Stimulated activated naive B cell treated with anti-CD40 and anti-IgM and Interleukin-4, amounts not matched to agents 10 μg/mL and 1 μg/mL and 100 μg/mL, for 72 hours (primary cell): ENCODE measurements at regions not wholly inside any gene's neighbourhood (a gene's known extent, or its start where the extent isn't known, plus 50 kb on each side); places are given as distances from the start of the nearest gene placed in this dataset.
"Not testable (repeated sequence)": the region's sequence is repeated elsewhere in the genome, so short reads cannot be mapped to it uniquely, and the experiment has no call there.

ENCODE experiments used
- ATAC-seq, 2 donors: fragments of 150-1000 bp; cut with Tn5 transposase; replicated peaks; 2 replicates each; pipeline ENCODE4 v1.10.0; 2021; ENCODE audit warnings: moderate library complexity in 1 of 2
- DNase-seq: peaks from one replicate; pipeline ENCODE4 v3.0.0; 2021
- H3K27ac Mint-ChIP-seq: one replicate; pipeline ENCODE4 v1.8.0; 2022; ENCODE audit warnings: mild to moderate bottlenecking, mixed read lengths
- H3K27me3 Mint-ChIP-seq, 2 donors: one replicate each; pipeline ENCODE4 v1.8.0; 2022; ENCODE audit warnings: mixed read lengths in 2 of 2
- H3K36me3 Mint-ChIP-seq, 2 donors: one replicate each; pipeline ENCODE4 v1.8.0; 2022; ENCODE audit warnings: mixed read lengths in 2 of 2, mild to moderate bottlenecking in 1 of 2
- H3K4me1 Mint-ChIP-seq, 2 donors: one replicate each; pipeline ENCODE4 v1.8.0; 2022; ENCODE audit warnings: mixed read lengths in 2 of 2, mild to moderate bottlenecking in 1 of 2
- H3K4me3 Mint-ChIP-seq, 2 donors: one replicate each; pipeline ENCODE4 v1.8.0; 2022; ENCODE audit warnings: mild to moderate bottlenecking in 2 of 2, mixed read lengths in 2 of 2, moderate library complexity in 1 of 2
- H3K9me3 Mint-ChIP-seq, 2 donors: one replicate each; pipeline ENCODE4 v1.8.0; 2022; ENCODE audit warnings: mixed read lengths in 2 of 2, mild to moderate bottlenecking in 1 of 2

DNA sequence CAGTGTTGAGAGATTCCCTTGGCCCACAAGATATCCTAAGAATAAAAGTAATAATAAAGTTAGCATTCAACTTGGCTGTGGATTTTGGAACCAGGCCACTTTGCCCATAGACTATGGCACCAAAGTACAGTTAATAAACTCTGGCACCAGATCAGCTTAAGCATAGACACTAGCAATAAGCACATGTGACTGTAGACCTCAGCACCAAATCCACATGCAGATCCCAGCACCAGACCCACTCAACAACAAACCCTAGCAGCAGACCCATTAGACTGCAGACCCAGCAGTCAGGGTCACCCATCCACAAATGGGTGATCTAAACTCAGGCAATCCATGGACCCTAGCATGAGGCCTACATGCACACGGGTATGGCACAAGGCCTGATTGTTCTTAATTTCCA is 384.8 kb upstream of the CADM2 start:
- ATAC-seq: no peak
- Mint-ChIP-seq H3K27me3 (no peaks in the 10 kb centered on the region), H3K9me3 (peaks cover 9 to 18% of the 10 kb centered on the region in 2 donors), H3K36me3 (no peaks in the 10 kb centered on the region), H3K4me3 (no peak overlapping the region), H3K4me1 (no peaks in the 10 kb centered on the region), H3K27ac (no peak overlapping the region)
- no peak for DNase-seq

DNA sequence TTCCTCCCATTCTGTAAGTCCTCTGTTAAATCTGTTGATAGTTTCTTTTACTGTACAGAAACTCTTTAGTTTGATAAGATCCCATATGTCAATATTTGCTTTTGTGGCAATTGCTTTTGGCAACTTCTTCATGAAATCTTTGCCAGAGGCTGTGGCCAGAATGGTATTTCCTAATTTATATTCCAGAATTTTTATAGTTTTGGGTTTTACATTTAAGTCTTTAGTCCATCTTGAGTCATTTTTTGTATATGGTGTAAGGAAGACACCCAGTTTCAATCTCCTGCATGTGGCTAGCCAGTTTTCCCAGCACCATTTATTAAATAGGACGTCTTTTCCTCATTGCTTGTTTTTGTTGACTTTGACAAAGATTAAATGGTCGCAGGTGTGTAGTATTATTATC is 372.4 kb upstream of the CADM2 start:
- no peaks in the 10 kb centered on the region for H3K4me1 Mint-ChIP-seq
- no peaks in the 10 kb centered on the region for H3K36me3 Mint-ChIP-seq
- ATAC-seq (no peak), DNase-seq (no peak)
- no peak overlapping the region for H3K4me3 Mint-ChIP-seq
- H3K27me3 Mint-ChIP-seq: no peaks in the 10 kb centered on the region
- H3K27ac Mint-ChIP-seq: no peak overlapping the region
- peaks cover 0 to 6% of the 10 kb centered on the region in 2 donors for H3K9me3 Mint-ChIP-seq

DNA sequence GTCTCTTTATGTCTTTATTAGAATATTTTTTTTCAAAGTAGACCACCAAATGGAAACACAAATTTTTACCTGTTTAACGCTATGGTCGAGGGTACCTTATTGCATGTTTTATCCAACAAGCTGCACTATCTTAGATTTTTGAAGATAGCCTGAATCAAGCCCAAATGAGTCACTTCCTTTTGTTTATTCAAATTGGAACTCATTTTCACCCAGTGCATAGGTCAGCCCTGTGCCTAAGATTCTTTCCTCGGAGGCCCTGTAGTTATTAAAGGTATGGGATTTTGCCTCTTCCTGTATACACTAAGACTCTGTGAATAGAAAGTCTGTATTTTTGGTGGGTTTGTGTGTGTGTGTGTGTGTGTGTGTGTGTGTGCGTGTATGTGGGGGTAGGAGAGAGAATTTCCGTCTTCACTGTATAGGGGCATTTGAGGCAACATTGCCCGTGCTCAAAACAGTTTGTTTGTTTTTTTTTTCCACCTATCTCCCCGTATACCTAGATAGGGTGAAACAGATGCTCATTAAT is 358.0 kb upstream of the CADM2 start:
- H3K4me1 Mint-ChIP-seq: no peaks in the 10 kb centered on the region
- H3K27ac Mint-ChIP-seq: no peak overlapping the region
- no peaks in the 10 kb centered on the region for H3K36me3 Mint-ChIP-seq
- no peaks in the 10 kb centered on the region for H3K27me3 Mint-ChIP-seq
- ATAC-seq: no peak
- H3K4me3 Mint-ChIP-seq: no peak overlapping the region
- no peak for DNase-seq
- H3K9me3 Mint-ChIP-seq: peaks cover 0 to 2% of the 10 kb centered on the region in 2 donors

DNA sequence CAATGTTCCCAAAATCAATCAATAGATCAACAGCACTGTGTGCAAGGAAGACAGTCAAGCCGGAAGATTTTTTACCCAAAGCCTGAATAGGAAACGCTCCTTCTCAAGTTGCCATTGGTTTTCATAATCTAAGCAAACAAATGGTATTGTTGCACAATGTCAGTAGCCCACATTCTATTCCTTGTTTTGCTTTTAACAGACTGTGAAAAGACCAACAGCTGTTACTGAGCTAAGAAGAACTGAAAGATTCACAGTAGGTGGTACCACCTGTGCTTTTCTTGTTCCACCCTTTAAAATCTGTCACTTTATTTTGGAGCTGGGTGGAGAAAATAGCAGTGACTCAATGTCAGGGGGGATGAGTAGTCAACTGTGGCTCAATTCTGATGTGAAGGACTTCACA is 357.5 kb upstream of the CADM2 start:
- ATAC-seq: no peak
- H3K9me3 Mint-ChIP-seq: peaks cover 0 to 2% of the 10 kb centered on the region in 2 donors

DNA sequence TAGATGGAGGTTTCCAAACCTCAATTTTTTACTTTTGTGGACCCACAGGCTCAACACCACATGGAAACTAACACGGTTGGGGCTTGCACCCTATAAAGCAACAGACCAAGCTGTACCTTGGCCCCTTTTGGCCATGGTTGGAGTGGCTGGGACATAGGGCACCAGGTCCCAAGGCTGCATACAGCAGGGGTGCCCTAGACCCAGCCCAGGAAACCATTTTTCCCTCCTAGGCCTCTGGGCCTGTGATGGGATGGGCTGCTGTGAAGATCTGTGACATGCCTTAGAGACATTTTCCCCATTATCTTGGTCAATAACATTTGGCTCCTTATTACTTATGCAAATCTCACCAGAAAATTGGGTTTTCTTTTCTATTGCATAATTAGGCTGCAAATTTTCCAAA is 337.0 kb upstream of the CADM2 start:
- Mint-ChIP-seq H3K4me3 (no peak overlapping the region), H3K27me3 (no peaks in the 10 kb centered on the region), H3K9me3 (peaks cover 10 to 12% of the 10 kb centered on the region in 2 donors), H3K27ac (no peak overlapping the region), H3K36me3 (no peaks in the 10 kb centered on the region), H3K4me1 (no peaks in the 10 kb centered on the region)
- ATAC-seq (no peak), DNase-seq (no peak)

More for the DNA sequence above, 357.5 kb upstream of the CADM2 start:
- no peaks in the 10 kb centered on the region for H3K36me3 Mint-ChIP-seq
- H3K27me3 Mint-ChIP-seq: no peaks in the 10 kb centered on the region
- no peak for DNase-seq
- H3K4me3 Mint-ChIP-seq: no peak overlapping the region
- no peak overlapping the region for H3K27ac Mint-ChIP-seq
- no peaks in the 10 kb centered on the region for H3K4me1 Mint-ChIP-seq

DNA sequence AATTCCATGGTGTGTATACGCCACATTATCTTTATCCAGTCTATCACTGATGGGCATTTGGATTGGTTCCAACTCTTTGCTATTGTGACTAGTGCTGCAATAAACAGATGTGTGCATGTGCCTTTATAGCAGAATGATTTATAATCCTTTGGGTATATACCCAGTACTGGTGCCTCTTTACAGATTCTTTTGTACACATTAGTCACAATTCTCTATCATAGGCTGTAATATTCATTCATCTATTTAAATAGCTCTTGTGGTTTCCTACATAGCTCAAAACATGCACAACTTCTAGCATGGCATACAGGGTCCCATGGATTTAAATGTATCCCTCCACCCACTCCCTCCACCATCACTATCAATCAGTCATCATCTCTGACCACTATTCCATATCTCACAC is 324.1 kb upstream of the CADM2 start:
- DNase-seq: no peak
- no peak overlapping the region for H3K27ac Mint-ChIP-seq
- no peak for ATAC-seq
- H3K27me3 Mint-ChIP-seq: no peaks in the 10 kb centered on the region
- no peaks in the 10 kb centered on the region for H3K4me1 Mint-ChIP-seq
- H3K9me3 Mint-ChIP-seq: peaks cover 0 to 6% of the 10 kb centered on the region in 2 donors
- no peak overlapping the region for H3K4me3 Mint-ChIP-seq
- no peaks in the 10 kb centered on the region for H3K36me3 Mint-ChIP-seq

DNA sequence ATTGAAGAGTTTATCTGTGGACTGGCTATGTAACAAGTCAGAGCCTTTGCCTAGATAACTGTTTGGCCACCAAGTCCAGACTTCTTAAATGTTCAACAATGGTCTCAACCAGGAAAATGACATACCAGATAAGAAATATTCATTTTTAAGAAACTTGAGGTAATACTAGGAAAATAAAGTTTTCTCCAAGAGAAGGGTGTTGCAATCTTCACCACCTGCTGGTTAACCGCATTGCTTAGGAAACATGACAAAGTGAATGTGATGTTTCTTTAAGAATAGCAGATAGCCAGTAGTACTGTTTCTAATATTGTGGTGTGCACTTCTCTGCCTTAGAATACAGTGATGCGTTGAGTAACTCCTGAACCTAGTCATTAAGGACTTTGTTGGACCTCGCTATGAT is 321.5 kb upstream of the CADM2 start:
- Mint-ChIP-seq H3K9me3 (peaks cover 2 to 6% of the 10 kb centered on the region in 2 donors), H3K4me3 (no peak overlapping the region), H3K27ac (no peak overlapping the region), H3K4me1 (no peaks in the 10 kb centered on the region), H3K27me3 (no peaks in the 10 kb centered on the region), H3K36me3 (no peaks in the 10 kb centered on the region)
- no peak for ATAC-seq
- DNase-seq: no peak

DNA sequence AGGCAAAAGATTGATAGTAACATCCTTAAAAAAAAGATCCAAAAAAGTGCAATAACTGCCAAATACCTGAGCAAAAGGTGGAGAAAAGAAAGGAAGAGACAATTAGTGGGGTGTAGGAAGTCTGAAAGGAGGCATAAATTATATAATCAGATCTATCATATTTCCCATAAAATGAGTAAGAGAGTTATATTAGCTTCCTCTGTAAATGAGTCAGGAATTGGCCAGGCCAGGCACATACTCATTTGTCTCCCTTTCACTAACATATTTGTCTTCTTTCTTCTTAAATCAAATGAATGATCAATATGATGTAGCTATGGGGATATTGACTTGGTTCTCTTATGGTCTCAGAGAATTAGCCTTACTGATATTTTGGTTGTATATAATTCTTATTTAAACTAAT is 292.3 kb upstream of the CADM2 start:
- H3K4me1 Mint-ChIP-seq: no peaks in the 10 kb centered on the region
- no peaks in the 10 kb centered on the region for H3K27me3 Mint-ChIP-seq
- no peak for ATAC-seq
- H3K36me3 Mint-ChIP-seq: no peaks in the 10 kb centered on the region
- H3K9me3 Mint-ChIP-seq: peaks cover 0 to 2% of the 10 kb centered on the region in 2 donors
- no peak for DNase-seq
- no peak overlapping the region for H3K27ac Mint-ChIP-seq
- no peak overlapping the region for H3K4me3 Mint-ChIP-seq

DNA sequence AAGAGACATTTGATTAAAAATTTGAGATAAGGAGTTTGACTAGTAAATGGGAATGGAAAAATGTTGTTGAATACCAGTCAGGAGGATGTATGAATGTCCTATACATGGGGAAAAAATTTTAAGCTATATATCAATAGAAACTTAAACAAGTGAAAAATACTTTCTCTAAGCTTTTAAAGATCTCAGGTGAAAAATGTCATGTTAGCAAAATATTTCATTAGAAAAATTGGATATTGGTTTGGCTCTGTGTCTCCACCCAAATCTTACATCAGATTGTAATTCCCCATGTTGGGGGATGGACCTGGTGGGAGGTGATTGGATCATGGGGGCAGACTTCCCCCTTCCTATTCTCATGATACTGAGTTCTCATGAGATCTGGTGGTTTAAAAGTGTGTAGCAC is 279.6 kb upstream of the CADM2 start:
- Mint-ChIP-seq H3K36me3 (no peaks in the 10 kb centered on the region), H3K4me3 (no peak overlapping the region), H3K27ac (no peak overlapping the region), H3K4me1 (no peaks in the 10 kb centered on the region), H3K9me3 (peaks cover 0 to 1% of the 10 kb centered on the region in 2 donors), H3K27me3 (no peaks in the 10 kb centered on the region)
- DNase-seq: no peak
- no peak for ATAC-seq

DNA sequence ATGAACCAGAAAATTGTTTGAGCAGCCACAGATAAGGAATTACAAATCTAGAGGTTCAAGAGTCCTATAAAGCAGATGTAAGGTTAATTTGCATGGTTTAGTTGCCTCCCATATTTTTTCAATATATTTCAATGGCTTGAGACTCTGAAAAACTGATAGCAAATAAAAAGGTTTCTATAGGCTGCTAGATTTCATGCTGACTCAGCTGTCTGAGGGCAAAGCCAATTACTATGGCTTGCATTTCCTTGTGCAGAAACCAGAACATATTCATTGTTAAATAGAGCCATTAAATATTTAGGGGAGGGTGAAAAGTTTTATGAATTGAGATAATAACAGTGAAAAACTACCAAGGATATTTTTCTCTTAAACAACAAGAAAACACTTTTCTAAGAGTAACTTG is 278.1 kb upstream of the CADM2 start:
- DNase-seq (no peak), ATAC-seq (no peak)
- Mint-ChIP-seq H3K4me1 (no peaks in the 10 kb centered on the region), H3K27me3 (no peaks in the 10 kb centered on the region), H3K36me3 (no peaks in the 10 kb centered on the region), H3K27ac (no peak overlapping the region), H3K4me3 (no peak overlapping the region), H3K9me3 (peaks cover 0 to 1% of the 10 kb centered on the region in 2 donors)

DNA sequence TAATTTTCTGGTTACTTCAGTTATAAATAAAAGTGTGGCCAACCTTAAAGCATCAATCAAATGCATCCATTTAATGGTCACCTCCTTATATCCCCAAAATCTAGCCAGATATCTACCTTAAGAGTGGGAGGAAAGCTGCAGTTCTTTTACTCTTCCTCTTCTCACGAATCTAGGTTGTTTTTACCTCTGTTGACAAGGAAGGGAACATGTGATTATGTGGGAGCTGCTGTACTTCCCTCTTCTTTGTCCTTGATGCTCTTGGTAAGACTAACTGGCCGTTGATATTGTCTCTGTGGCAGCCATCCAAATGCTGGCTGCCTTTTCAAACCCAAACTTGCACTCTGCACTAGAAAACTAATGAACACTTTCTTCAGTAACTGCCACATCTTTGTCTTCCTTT is 275.3 kb upstream of the CADM2 start:
- H3K4me1 Mint-ChIP-seq: no peaks in the 10 kb centered on the region

DNA sequence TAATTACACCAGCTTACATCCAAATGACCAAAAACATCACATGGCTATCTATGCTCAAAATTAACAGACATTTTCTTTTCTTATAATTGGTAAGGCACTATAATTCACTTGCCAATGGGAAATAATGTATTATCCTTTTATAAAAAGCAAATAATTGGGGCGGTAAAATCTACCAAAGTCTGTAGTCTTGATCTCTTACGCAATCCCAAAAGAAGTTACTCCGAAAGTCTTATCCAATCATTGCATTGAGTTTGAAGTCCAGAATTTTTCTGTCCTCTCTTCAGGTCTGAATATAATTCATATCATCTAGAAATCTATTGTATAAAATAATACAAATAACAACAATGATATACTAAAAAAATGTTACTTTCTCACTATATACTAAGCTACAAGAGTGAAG is 273.3 kb upstream of the CADM2 start:
- Mint-ChIP-seq H3K27me3 (no peaks in the 10 kb centered on the region), H3K9me3 (peaks cover 0 to under 1% of the 10 kb centered on the region in 2 donors)

More for the DNA sequence above, 275.3 kb upstream of the CADM2 start:
- Mint-ChIP-seq H3K4me3 (no peak overlapping the region), H3K36me3 (no peaks in the 10 kb centered on the region), H3K27ac (no peak overlapping the region), H3K27me3 (no peaks in the 10 kb centered on the region), H3K9me3 (peaks cover 0 to 1% of the 10 kb centered on the region in 2 donors)
- ATAC-seq (no peak), DNase-seq (no peak)

DNA sequence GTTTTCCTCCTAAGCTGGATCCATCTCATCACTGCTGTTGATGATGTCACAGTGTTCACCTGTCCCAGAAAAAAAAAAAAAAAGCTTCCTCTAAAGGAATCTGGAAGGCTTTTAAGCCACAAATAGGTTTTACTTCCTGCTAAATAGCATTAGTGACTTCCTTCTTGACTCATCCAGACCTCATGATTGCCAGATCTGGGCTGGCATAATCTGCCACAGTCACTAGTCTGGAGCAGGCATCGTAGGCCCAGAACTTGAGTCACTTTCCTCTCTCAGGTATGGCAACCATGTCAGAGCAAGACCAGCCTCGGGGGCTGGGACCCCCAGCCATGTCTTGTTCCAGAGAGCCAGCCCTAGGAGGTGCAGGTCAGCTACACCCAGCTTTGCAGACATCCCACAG is 266.5 kb upstream of the CADM2 start:
- H3K9me3 Mint-ChIP-seq: peaks cover 0 to 5% of the 10 kb centered on the region in 2 donors
- ATAC-seq (peak in 1 of 2 donors; percentile 62), DNase-seq (no peak)
- H3K4me1 Mint-ChIP-seq: no peaks in the 10 kb centered on the region
- H3K4me3 Mint-ChIP-seq: no peak overlapping the region
- H3K27ac Mint-ChIP-seq: no peak overlapping the region
- H3K36me3 Mint-ChIP-seq: no peaks in the 10 kb centered on the region
- H3K27me3 Mint-ChIP-seq: no peaks in the 10 kb centered on the region

More for the DNA sequence above, 273.3 kb upstream of the CADM2 start:
- no peak for DNase-seq
- Mint-ChIP-seq H3K4me1 (no peaks in the 10 kb centered on the region), H3K4me3 (no peak overlapping the region), H3K36me3 (no peaks in the 10 kb centered on the region), H3K27ac (no peak overlapping the region)
- no peak for ATAC-seq

DNA sequence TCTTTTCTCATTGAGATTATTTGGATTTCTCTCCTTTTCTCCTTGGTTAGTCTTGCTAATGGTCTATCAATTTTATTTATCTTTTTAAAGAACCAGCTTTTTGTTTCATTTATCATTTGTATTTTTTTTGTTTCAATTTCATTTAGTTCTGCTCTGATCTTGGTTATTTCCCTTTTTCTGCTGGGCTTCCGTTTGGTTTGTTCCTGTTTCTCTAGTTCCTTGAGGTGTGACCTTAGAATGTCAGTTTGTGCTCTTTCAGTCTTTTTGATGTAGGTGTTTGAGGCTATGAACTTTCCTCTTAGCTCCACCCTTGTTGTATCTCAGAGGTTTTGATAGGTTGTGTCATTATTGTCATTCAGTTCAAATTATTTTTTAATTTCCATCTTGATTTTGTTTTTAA is 248.5 kb upstream of the CADM2 start:
- Mint-ChIP-seq H3K4me1 (peaks cover 5 to 21% of the 10 kb centered on the region in 2 donors), H3K27ac (peak overlapping the region; percentile 1), H3K4me3 (peak overlapping the region in 1 of 2 donors; percentile 16), H3K9me3 (peaks cover 13 to 15% of the 10 kb centered on the region in 2 donors)
- not testable (repeated sequence) for H3K36me3 Mint-ChIP-seq, H3K27me3 Mint-ChIP-seq, DNase-seq
- ATAC-seq: peak in 1 of 2 donors; percentile 31

DNA sequence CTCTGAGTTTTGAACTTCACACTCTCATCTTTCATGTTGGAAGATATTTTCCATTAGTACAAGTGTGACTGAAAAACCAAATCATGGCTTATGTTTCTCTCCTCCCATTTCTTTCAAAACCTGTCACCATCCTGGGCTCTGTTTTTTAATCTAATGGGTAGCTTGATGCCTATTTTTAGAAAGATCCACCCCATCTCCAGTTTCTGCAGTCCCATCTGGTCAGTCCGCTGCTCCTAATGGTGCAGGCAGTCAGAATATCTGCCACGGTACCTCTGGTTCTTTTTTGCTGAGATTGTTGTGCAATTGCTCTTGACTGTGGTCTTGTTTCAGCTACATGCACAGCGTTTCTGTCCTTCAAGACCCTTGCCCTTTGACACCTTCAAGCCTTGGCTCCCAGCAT is 240.9 kb upstream of the CADM2 start:
- ATAC-seq (no peak), DNase-seq (no peak)
- Mint-ChIP-seq H3K27me3 (no peaks in the 10 kb centered on the region), H3K36me3 (no peaks in the 10 kb centered on the region), H3K4me3 (no peak overlapping the region), H3K9me3 (peaks cover 7 to 14% of the 10 kb centered on the region in 2 donors), H3K27ac (no peak overlapping the region), H3K4me1 (no peaks in the 10 kb centered on the region)

DNA sequence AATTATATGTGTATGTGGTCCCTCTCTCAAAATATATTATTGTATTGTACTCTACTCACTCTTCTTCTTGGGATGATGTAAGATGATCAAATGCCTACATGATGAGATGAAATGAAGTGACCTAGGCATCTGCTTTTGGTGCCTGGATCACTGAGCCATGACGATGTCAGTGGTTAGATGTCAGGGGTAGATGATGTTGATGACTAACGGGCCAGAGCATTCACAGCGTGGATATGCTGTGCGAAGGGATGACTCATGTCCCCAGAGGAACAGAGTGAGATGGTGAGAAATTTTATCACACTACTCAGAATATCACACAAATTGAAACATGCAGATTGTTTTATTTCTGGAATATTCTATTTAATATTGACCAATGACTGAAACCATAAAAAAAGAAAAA is 233.9 kb upstream of the CADM2 start:
- Mint-ChIP-seq H3K27ac (no peak overlapping the region), H3K4me1 (peaks cover 0 to 2% of the 10 kb centered on the region in 2 donors), H3K36me3 (no peaks in the 10 kb centered on the region), H3K9me3 (peaks cover 7 to 9% of the 10 kb centered on the region in 2 donors), H3K4me3 (no peak overlapping the region), H3K27me3 (no peaks in the 10 kb centered on the region)
- peak; percentile 6 for DNase-seq
- peak; percentile 94 to 95 for ATAC-seq
